CD8-positive, alpha-beta memory T cell (primary cell): ENCODE measurements at regions not wholly inside any gene's neighbourhood (a gene's known extent, or its start where the extent isn't known, plus 50 kb on each side); places are given as distances from the start of the nearest gene placed in this dataset.

Experiments
- CTCF ChIA-PET: fragments of 350-600 bp; sonication (Branson Sonifier 250); formaldehyde crosslinking; loops from one replicate; lab custom pipeline; 2021; ENCODE audit warnings: antibody characterized with exemption; lab: Charles Lee
- POLR2A ChIA-PET: fragments of 350-600 bp; sonication (Branson Sonifier 250); formaldehyde crosslinking; loops from one replicate; lab custom pipeline; 2021; ENCODE audit warnings: antibody characterized with exemption; lab: Charles Lee
- DNase-seq, 5 donors: peaks; one replicate each; pipeline versions ENCODE4 v3.0.0 to v3.0.0-alpha.2; 2020 to 2022; ENCODE audit warnings: mixed read lengths in 1 of 5
- H3K27ac ChIP-seq: one replicate; pipeline ENCODE4 v1.7.0; 2013; ENCODE audit warnings: low read depth, mild to moderate bottlenecking, low read length, moderate library complexity
- H3K27me3 ChIP-seq: 2 replicates; pipeline ENCODE4 v1.7.0; 2013; ENCODE audit warnings: low read length, mild to moderate bottlenecking; ENCODE audit not compliant: insufficient read depth, poor library complexity, severe bottlenecking
- H3K36me3 ChIP-seq: 2 replicates; pipeline ENCODE4 v1.7.0; 2013; ENCODE audit warnings: mild to moderate bottlenecking, low read length, moderate library complexity; ENCODE audit not compliant: insufficient read depth
- H3K4me1 ChIP-seq: 2 replicates; pipeline ENCODE4 v1.7.0; 2013; ENCODE audit warnings: mild to moderate bottlenecking, low read length, moderate library complexity; ENCODE audit not compliant: insufficient read depth
- H3K4me3 ChIP-seq: 2 replicates; pipeline ENCODE4 v1.7.0; 2013; ENCODE audit warnings: mild to moderate bottlenecking, low read length
- H3K9me3 ChIP-seq: 2 replicates; pipeline ENCODE4 v1.7.0; 2013; ENCODE audit warnings: mild to moderate bottlenecking, low read length
- H3K27ac Mint-ChIP-seq, 8 donors: one replicate each; pipeline ENCODE4 v1.8.0; 2020 to 2021; ENCODE audit warnings: mixed read lengths in 8 of 8, mild to moderate bottlenecking in 6 of 8, inconsistent platforms in 3 of 8, moderate library complexity in 3 of 8
- H3K27me3 Mint-ChIP-seq, 2 donors: one replicate each; pipeline ENCODE4 v1.8.0; 2020 to 2021; ENCODE audit warnings: mixed read lengths in 2 of 2, mild to moderate bottlenecking in 1 of 2, moderate library complexity in 1 of 2
- H3K36me3 Mint-ChIP-seq, 3 donors: one replicate each; pipeline ENCODE4 v1.8.0; 2020 to 2021; ENCODE audit warnings: mixed read lengths in 3 of 3, inconsistent platforms in 1 of 3, mild to moderate bottlenecking in 1 of 3
- H3K4me1 Mint-ChIP-seq, 3 donors: one replicate each; pipeline ENCODE4 v1.8.0; 2020 to 2021; ENCODE audit warnings: mixed read lengths in 3 of 3, inconsistent platforms in 1 of 3, mild to moderate bottlenecking in 1 of 3
- H3K4me3 Mint-ChIP-seq, 7 donors: one replicate each; pipeline ENCODE4 v1.8.0; 2020 to 2021; ENCODE audit warnings: mixed read lengths in 7 of 7, mild to moderate bottlenecking in 6 of 7, moderate library complexity in 4 of 7, inconsistent platforms in 2 of 7
- H3K9me3 Mint-ChIP-seq, 5 donors: one replicate each; pipeline ENCODE4 v1.8.0; 2020 to 2022; ENCODE audit warnings: mixed read lengths in 5 of 5, mild to moderate bottlenecking in 3 of 5, moderate library complexity in 2 of 5, inconsistent platforms in 1 of 5

GRCh38 chr1:38622197-38622596, 237.4 kb downstream of the RRAGC start:
- Mint-ChIP-seq H3K9me3 (no peaks in the 10 kb centered on the region), H3K4me1 (no peaks in the 10 kb centered on the region), H3K36me3 (no peaks in the 10 kb centered on the region), H3K4me3 (no peak overlapping the region), H3K27me3 (peaks cover 5 to 14% of the 10 kb centered on the region in 2 donors), H3K27ac (no peak overlapping the region)
- no peaks in the 10 kb centered on the region for H3K36me3 ChIP-seq
- ChIA-PET POLR2A (no interaction called here), CTCF (no interaction called here)
- H3K27ac ChIP-seq: no peak overlapping the region
- no peaks in the 10 kb centered on the region for H3K4me1 ChIP-seq
- DNase-seq: no peak
- H3K27me3 ChIP-seq: no peaks in the 10 kb centered on the region
- H3K9me3 ChIP-seq: no peaks in the 10 kb centered on the region
- no peak overlapping the region for H3K4me3 ChIP-seq

GRCh38 chr1:38616846-38617245, 242.7 kb downstream of the RRAGC start:
- Histone ChIP-seq H3K27ac (no peak overlapping the region), H3K4me1 (no peaks in the 10 kb centered on the region), H3K4me3 (no peak overlapping the region), H3K36me3 (no peaks in the 10 kb centered on the region), H3K27me3 (no peaks in the 10 kb centered on the region), H3K9me3 (no peaks in the 10 kb centered on the region)
- Mint-ChIP-seq H3K4me3 (no peak overlapping the region), H3K27ac (no peak overlapping the region), H3K36me3 (no peaks in the 10 kb centered on the region), H3K4me1 (no peaks in the 10 kb centered on the region), H3K9me3 (peaks cover 0 to 10% (median 4%) of the 10 kb centered on the region in 5 donors), H3K27me3 (peaks cover 12 to 29% of the 10 kb centered on the region in 2 donors)
- no peak for DNase-seq
- ChIA-PET CTCF (no interaction called here), POLR2A (no interaction called here)

- Mint-ChIP-seq H3K27me3 (peaks cover 16 to 39% of the 10 kb centered on the region in 2 donors), H3K4me1 (no peaks in the 10 kb centered on the region), H3K9me3 (peaks cover 0 to 10% (median 4%) of the 10 kb centered on the region in 5 donors), H3K36me3 (no peaks in the 10 kb centered on the region), H3K27ac (no peak overlapping the region), H3K4me3 (no peak overlapping the region)
- no peak overlapping the region for H3K27ac ChIP-seq
- ChIA-PET CTCF (no interaction called here), POLR2A (no interaction called here)
- no peaks in the 10 kb centered on the region for H3K4me1 ChIP-seq
- no peaks in the 10 kb centered on the region for H3K9me3 ChIP-seq
- H3K4me3 ChIP-seq: no peak overlapping the region
- DNase-seq: no peak
- no peaks in the 10 kb centered on the region for H3K27me3 ChIP-seq
- H3K36me3 ChIP-seq: no peaks in the 10 kb centered on the region
These were observed 243.9 kb downstream of the RRAGC start for GRCh38 chr1:38615680-38616079.

- POLR2A ChIA-PET: no interaction called here
- DNase-seq: no peak
- H3K27me3 Mint-ChIP-seq: peaks cover 16 to 44% of the 10 kb centered on the region in 2 donors
- CTCF ChIA-PET: no interaction called here
- Histone ChIP-seq H3K9me3 (no peaks in the 10 kb centered on the region), H3K4me3 (no peak overlapping the region), H3K36me3 (no peaks in the 10 kb centered on the region), H3K27ac (no peak overlapping the region), H3K4me1 (no peaks in the 10 kb centered on the region), H3K27me3 (no peaks in the 10 kb centered on the region)
- no peaks in the 10 kb centered on the region for H3K4me1 Mint-ChIP-seq
- H3K36me3 Mint-ChIP-seq: no peaks in the 10 kb centered on the region
- H3K27ac Mint-ChIP-seq: no peak overlapping the region
- no peak overlapping the region for H3K4me3 Mint-ChIP-seq
- peaks cover 0 to 10% (median 4%) of the 10 kb centered on the region in 5 donors for H3K9me3 Mint-ChIP-seq
These were observed 244.7 kb downstream of the RRAGC start for GRCh38 chr1:38614861-38615260.

GRCh38 chr1:38613996-38614395, 245.6 kb downstream of the RRAGC start:
- H3K27ac Mint-ChIP-seq: no peak overlapping the region
- H3K27me3 ChIP-seq: no peaks in the 10 kb centered on the region
- no peaks in the 10 kb centered on the region for H3K36me3 Mint-ChIP-seq
- CTCF ChIA-PET: no interaction called here
- no peaks in the 10 kb centered on the region for H3K4me1 Mint-ChIP-seq
- H3K4me3 ChIP-seq: no peak overlapping the region
- POLR2A ChIA-PET: no interaction called here
- DNase-seq: no peak
- H3K36me3 ChIP-seq: no peaks in the 10 kb centered on the region
- H3K9me3 Mint-ChIP-seq: peaks cover 0 to 10% (median 4%) of the 10 kb centered on the region in 5 donors
- H3K4me1 ChIP-seq: no peaks in the 10 kb centered on the region
- H3K9me3 ChIP-seq: no peaks in the 10 kb centered on the region
- no peak overlapping the region for H3K4me3 Mint-ChIP-seq
- no peak overlapping the region for H3K27ac ChIP-seq
- H3K27me3 Mint-ChIP-seq: peaks cover 16 to 49% of the 10 kb centered on the region in 2 donors

- CTCF ChIA-PET: no interaction called here
- Mint-ChIP-seq H3K36me3 (no peaks in the 10 kb centered on the region), H3K4me1 (no peaks in the 10 kb centered on the region), H3K27ac (no peak overlapping the region), H3K27me3 (peaks cover 18 to 51% of the 10 kb centered on the region in 2 donors), H3K9me3 (peaks cover 0 to 10% (median 4%) of the 10 kb centered on the region in 5 donors), H3K4me3 (no peak overlapping the region)
- Histone ChIP-seq H3K9me3 (no peaks in the 10 kb centered on the region), H3K27ac (no peak overlapping the region), H3K4me1 (no peaks in the 10 kb centered on the region), H3K36me3 (no peaks in the 10 kb centered on the region), H3K27me3 (no peaks in the 10 kb centered on the region), H3K4me3 (no peak overlapping the region)
- DNase-seq: no peak
- POLR2A ChIA-PET: no interaction called here
These were observed 246.6 kb downstream of the RRAGC start for GRCh38 chr1:38612951-38613350.

- no peak for DNase-seq
- POLR2A ChIA-PET: no interaction called here
- Histone ChIP-seq H3K27me3 (no peaks in the 10 kb centered on the region), H3K4me1 (no peaks in the 10 kb centered on the region), H3K4me3 (no peak overlapping the region), H3K36me3 (no peaks in the 10 kb centered on the region), H3K9me3 (no peaks in the 10 kb centered on the region), H3K27ac (no peak overlapping the region)
- Mint-ChIP-seq H3K9me3 (peaks cover 0 to 10% (median 4%) of the 10 kb centered on the region in 5 donors), H3K27ac (no peak overlapping the region), H3K36me3 (no peaks in the 10 kb centered on the region), H3K4me3 (no peak overlapping the region), H3K27me3 (peaks cover 21 to 41% of the 10 kb centered on the region in 2 donors), H3K4me1 (no peaks in the 10 kb centered on the region)
- CTCF ChIA-PET: no interaction called here
These were observed 247.8 kb downstream of the RRAGC start for GRCh38 chr1:38611664-38612211.

- H3K9me3 Mint-ChIP-seq: no peaks in the 10 kb centered on the region
- H3K27me3 ChIP-seq: no peaks in the 10 kb centered on the region
- H3K4me3 Mint-ChIP-seq: no peak overlapping the region
- H3K27ac Mint-ChIP-seq: no peak overlapping the region
- ChIA-PET POLR2A (no interaction called here), CTCF (no interaction called here)
- no peak overlapping the region for H3K27ac ChIP-seq
- H3K36me3 Mint-ChIP-seq: no peaks in the 10 kb centered on the region
- no peaks in the 10 kb centered on the region for H3K4me1 ChIP-seq
- no peaks in the 10 kb centered on the region for H3K9me3 ChIP-seq
- no peaks in the 10 kb centered on the region for H3K36me3 ChIP-seq
- no peak overlapping the region for H3K4me3 ChIP-seq
- DNase-seq: no peak
- no peaks in the 10 kb centered on the region for H3K4me1 Mint-ChIP-seq
- H3K27me3 Mint-ChIP-seq: peaks cover 18 to 39% of the 10 kb centered on the region in 2 donors
These were observed 250.2 kb downstream of the RRAGC start for GRCh38 chr1:38609166-38610025.
